NCI-H1092 treated with DMSO at 0.1 percent for 48 hours (cell line): ENCODE measurements at regions not wholly inside any gene's neighbourhood (a gene's known extent, or its start where the extent isn't known, plus 50 kb on each side); places are given as distances from the start of the nearest gene placed in this dataset.
A peak's percentile ranks its signal among the peaks of the same experiment; 100 is the strongest.

Experiments
- DNase-seq: peaks from one replicate; lab custom pipeline; 2025; lab: John Stamatoyannopoulos, UW

DNA sequence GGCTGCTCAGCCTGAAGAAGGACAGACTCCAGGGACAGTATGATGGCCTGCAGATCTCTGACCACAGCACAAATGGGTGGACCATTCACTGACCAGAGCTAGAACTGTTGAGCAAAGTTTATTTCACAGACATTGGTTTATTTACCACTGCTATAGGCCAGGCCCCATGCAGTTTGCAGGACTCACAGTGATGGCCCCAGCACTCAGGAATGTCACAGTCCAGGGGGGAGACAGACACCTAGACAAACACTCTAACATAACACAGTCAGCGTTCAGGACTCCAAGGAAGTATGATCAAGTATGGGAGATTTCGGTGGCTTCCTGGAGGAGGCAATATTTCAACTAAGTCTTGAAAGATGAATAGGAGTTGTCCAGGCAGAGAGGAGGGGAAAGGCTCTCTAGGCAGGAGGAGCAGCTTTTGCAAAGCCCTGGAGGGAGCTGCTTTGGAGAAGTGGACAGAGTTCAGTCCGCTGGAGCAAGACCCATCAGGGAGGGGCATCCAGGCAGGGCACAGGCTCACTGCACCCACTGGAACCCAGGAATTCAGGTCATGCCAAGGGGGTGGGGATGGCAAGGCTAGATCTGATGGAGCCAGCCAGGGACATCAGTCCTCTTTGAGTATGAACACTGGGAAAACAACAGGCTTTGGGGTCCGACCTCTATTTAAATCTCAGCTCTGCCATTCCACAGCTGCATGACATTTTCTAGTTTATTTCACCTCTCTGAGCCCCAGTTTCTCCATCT is 454.3 kb downstream of the MATN1 start:
- DNase-seq, result no peak

DNA sequence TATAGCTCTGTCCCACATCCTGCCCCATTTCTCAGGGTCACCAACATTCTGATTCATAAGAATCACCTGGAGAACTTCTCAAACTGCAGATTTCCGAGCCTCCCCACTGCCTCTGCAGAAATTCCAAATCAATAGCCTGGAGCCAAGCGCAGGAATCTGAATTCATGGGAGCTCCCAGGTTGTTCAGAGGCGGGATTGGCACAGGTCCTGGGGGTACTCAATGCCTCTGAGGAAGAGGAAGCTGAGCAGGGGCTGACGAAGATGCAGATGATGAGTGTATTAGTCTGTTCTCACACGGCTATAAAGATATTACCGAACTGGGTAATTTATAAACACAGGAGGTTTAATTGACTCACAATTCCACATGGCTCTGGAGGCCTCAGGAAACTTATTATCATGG is 455.5 kb downstream of the MATN1 start:
- DNase-seq, result no peak

DNA sequence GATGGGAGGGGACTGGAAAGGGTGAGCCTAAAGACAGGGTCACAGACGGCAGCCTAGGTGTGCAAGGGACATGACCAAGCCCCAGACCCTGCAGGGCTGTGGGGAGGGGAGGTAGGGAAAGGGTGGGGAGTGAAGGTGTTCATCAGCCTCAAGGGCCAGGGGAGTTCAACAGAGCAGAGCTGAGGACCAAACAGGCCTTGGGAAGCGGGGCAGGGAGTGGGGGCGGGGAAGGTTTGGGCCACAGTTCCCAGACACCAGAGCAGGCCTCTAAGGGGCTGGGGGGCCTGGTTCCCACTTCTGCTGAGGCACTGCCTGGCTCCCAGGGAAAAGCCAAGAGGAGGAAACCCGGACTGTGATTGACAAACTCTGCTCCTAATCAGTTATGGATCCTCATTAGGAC is 456.3 kb downstream of the MATN1 start:
- DNase-seq, result no peak

DNA sequence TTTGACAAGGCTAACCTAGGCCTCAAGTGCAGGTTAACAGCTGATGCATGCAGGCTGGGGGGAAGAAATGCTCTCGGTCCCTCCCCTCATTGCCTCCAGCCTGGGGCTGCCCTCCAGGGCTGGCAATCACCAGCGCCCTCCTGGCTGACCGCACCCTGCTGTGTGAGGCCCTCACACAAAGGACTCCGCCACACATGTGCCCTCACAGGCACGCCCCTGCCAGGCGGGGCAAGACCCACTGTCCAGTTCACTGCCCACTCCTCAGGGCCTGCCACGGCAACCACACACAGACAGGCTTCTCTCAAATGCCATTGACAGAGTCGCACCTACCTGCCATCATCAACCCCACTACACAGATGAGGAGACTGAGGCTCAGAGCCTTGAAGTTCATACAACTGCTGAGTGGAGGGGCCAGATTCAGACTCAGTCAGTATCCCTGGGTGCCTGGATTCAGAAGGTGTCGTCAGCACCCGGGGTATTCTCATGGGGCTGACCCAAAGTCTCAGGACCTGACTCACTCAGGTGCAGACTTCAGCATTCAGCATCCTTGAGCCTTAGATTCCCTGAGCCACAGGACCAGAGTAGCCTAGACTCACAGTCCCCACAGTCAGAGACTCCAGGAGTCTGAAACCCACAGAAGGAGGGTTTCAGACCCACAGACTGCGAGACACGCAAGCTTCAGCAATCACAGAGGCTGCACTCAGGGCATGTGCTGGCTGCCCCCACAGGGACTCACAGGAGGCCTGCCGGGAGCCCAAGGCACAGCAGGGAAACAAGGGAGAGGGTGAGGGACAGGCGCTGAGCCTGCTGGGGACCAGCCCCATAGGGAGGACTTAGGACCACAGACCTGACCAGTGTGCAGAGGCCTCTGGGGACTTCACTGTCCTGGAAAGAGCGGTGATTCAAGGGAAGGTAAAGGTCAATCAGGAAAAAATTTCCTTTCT is 458.0 kb downstream of the MATN1 start:
- no peak for DNase-seq

DNA sequence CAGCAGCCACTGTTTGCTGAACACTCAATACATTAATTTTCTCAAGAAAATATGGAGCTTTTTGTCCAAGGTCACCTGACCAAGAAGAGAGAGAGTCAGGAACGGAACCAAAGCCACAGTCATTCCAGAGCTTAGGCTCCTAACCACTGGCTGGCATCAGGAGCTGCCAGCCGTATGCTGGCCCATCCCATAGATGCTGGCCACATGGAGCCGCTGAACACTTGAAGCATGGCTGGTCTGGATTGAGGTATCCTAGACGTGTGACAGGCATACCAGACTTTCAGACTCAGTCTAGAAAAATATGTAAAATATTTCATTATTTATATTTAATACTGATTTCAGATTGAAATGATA is 458.7 kb downstream of the MATN1 start:
- no peak for DNase-seq

DNA sequence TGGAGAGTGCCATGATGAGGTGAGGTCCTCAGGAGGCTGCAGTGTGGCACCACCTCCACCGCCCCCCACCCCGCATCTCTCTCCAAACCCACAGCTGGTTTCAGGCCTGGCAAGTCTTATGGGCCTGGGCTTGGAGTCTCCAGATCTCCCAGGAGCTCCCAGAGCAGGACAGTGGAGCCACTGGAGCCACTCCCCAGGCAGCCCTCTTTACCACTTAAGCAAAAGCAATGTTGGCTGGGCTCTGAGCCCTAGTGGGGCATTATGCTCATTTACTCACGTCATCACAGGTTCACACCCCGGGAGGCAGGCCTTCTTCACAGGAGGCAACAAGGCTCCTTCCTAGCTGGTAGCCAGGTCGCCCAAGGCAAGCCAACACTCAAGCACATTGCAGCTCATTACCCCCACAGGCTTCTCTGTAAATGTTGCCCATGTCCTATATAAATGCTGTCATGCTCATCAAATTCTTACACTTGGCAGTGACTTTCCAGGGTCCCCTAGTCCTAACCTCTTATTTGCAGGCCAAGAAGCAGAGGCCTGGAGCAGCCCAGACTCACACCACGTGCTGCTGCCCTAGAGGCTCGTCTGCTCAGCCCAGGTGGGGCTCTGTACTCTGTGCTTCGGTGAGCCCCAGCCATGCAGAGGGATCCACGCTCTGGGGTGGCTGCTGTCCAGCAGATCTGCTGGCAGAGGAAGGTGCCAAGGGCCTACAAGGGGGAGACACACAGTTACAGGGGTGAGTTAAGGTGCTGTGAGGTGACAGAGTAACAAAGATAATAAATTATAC is 459.3 kb downstream of the MATN1 start:
- DNase-seq, result no peak

DNA sequence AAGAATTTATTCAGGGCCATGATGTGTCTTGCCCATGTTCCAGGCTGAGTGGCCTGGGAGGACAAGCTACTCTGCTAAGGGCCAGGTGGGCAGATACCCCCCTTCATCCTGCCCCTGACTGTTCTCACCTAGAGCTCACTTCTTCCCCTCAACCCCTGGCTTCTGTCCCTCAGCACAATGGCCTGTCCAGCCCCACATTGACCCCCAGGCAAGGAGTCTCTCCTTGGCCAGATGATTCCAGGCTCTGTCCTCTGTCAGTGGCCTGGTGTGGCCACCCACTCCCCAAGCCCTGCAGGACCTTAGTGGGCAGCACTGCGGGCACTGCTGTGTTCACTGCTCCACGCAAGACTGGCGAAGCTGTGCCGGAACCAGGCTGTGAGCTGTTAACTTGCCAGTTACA is 460.0 kb downstream of the MATN1 start:
- DNase-seq, result no peak

DNA sequence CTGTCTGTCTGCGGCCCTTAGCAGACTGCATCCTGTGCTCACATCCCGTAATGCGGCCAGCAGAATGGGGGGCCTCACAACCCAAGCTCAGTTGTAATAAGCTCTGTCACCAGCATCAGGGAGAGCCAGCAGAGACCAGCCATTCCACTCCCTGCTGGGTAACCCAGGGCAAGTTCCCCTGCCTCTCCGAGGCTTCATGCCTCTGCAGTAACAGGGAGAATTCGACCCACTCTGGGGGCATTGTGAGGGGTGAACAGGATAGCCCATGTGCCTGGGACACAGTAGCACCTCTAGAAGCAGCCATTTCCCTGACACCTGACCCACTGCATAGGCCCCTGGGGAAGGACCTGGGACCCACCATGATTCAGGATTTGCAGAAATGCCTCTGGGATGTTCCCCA is 461.2 kb downstream of the MATN1 start:
- no peak for DNase-seq

DNA sequence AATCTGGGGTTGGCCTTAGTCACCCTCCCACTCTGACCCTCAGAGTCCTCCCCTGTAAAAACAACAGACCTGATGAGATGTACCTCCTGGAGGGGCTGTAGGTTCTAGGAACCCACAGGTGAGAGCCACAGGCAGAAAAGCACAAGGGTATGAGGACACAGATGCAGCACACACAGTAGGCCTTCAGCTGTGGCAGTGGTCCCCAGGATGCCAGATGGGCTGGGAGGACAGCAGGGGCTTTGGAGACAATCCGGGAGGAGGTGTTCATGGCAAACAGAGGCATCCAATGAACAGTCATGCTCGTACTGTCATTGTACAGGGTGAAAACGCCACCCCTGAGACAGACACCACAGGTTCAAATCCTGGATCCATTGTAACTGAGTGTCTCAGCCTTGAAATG is 463.1 kb downstream of the MATN1 start:
- no peak for DNase-seq

DNA sequence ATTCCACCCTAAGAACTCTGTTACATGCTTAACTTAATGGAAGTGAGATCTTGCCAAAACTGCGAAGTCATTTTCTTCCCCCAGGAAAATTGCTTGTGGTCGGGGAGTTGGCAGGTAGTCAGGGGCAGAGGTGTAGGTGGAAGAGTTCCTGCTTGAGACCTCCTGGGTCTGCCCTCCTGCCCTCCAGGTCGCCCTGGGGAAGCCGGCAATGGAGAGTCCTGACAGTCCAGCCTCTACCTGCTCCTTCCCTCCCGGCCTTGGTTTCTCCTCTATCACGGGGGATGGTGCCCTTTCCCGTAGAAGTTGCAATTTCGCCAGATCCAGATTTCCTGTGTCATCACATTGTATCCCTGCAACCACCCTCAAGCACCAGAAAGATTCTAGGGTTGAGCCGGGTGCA is 463.8 kb downstream of the MATN1 start:
- DNase-seq, result no peak

DNA sequence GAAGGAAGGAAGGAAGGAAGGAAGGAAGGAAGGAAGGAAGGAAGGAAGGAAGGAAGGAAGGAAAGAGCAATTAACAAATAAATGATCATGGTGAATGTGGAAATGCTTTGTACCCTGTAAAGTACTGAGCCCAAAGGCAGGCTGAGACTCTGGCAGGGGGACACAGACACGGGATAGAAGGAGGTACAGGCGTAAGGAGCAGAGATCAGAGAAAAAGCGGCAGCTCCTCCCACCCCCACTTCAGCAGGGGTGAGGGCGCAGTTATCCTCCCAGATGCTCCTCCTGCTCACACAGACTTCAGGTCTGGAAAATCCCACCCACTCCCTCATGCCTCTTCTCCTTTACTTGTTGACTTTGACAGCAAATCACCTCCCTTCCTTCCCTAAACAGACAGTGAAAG is 464.5 kb downstream of the MATN1 start:
- no peak for DNase-seq

DNA sequence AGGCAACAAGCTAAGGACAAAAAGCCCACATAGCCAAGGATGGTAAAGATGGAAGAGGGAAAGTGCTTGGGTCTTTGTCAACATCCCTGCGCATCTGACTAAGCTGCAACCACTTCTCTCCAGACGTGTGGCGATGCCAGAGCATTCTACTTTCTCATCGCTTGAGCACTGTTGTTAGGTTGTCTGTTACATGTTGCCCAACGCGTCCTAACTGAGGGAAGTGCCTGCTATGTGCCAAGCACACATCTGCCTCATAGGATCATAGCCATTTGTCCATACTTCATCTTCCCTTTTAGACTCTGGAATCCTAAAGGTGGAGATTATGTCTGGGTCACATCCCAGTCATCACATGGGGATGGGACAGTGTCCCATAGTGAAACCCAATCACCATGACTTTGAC is 464.9 kb downstream of the MATN1 start:
- no peak for DNase-seq

DNA sequence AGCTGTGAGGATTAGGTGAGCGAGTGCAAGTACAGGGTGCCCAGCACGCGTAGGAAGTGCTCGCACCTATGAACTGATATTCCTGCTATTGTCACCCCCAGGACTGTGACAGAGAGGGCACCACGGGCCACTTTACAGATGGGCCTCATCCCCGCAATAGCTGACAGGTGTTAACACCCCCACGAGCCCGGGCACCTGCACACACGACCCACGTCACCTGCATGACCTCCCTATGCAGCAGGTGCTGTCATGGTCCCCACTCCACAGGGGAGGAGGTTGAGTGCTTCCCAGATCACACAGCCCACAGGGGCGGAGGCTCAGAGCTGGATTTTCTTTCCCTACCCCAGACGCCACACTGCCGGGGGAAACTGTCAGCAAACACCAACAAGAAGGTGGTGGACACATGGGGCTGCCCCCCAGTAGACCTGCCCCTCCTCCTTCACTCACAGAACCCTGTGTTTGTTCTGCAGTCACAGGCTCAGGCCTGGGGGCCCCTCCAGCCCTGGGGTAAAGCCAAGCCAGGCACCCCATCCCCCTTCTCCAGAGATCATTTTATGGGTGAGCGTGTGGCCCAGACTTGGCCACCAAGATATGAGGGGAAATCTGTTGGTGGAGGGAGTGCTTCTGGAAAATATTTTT is 465.5 kb downstream of the MATN1 start:
- no peak for DNase-seq

DNA sequence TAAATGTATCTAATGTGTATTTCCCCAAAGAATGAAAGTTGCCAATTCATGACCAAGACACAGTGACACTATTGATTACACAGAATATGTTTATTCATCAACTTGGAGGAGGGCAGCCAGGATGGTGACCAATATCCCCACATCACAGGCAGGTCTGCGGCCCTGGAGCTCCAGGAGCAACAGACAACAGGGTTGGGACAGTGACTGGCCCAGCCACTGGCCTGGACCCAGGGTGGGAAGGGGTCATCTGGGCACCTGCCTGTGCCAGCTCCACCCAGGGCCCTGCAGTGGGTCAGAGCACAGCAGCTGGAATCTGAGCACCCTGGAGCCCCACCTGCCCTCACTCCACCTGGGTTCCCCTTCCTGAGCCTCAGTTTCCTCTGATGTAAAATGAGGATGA is 466.1 kb downstream of the MATN1 start:
- no peak for DNase-seq

DNA sequence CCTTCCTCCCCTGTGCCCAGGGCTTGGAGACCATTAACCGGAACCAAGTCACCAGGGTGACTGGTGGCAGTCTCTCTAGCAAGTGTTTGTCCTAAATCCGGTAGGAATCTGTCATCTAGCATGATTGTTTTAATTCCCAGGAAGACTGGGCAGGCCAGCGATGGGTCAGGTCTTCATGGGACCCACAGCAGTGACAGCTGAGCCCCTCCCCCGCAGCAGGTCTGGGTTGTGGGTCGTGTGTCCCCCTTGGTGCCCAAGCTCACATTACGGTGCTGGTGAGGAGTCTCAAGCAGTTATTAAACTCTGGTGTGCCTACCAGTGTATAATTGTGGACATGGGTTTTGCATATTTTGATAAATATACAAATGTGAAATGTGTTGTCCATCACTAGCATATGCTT is 466.5 kb downstream of the MATN1 start:
- DNase-seq, result no peak

DNA sequence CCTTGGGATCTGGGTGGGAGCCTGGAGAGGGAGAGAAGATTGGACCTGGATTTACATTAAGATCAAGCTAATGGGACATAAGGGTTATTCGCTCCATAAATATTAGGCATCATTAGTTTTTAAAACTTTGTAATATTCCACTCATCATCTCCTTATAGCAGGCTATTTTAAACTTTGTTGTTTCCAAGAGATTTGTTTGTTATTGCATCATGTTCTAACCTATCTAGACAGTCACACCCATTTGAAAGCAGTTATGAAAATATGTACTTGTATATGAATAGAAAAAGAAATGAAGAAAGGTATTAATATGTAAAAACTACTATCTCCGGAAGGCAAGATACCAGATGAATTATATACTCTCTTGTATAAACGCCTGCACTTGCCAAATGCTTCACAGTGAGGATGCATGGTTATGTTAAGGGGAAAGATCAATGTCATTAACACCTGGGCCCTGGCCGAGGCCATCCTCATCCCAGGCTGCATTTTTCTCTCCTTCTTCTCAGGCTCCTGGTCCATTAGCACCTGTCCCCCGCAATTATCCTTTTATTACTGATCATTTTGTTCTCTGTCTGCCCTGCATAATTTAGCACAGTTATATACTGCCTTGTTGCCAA is 468.2 kb downstream of the MATN1 start:
- DNase-seq, result no peak

DNA sequence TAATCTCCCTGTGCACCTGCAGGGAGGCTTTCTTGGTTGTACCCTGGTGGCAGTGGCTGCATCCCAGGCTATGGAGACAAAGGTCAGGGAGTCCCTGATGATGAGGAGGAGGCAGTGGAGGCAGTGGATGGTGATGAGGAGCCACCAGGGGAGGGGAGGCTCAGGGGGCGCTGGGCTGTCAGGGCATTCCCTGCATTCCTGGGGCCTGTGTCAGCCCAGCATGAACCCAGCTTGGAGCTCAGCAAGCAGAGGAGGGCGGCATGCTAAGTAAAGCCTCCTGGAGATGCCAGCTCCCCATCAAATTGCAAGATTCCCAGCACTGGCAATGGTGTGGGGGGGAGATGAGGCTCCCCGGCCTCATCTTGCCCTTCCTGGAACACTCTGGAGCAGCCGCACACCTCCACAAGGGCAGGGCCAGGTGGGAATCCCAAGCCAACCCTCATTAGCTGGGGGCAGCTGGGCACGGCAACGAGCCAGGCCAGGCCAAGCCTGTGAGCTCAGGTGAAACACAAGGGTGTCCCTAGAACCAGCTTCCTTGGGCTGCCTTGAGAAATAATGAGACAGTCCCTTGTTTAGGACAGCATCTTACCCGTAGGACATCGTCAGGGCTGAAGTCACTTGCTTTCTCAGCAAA is 469.5 kb downstream of the MATN1 start:
- DNase-seq, result no peak

DNA sequence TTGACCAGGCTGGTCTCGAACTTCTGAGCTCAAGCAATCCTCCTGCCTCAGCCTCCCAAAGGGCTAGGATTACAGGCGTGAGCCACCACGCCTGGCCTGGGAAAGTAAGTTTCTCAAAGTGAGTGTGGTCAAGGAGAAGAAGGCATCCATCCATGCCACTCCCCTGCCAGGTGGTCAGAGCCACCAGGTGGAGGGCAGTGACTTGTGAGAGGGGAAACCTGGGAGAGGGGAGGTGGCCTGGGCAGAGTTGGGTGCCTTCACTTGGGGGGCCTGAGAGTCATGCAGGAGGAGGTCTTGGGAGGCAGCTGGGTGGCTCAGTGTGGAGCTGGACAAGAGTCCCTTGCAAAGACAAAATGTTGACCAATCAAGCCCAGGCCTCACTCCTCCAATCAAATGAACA is 470.0 kb downstream of the MATN1 start:
- DNase-seq, result no peak

DNA sequence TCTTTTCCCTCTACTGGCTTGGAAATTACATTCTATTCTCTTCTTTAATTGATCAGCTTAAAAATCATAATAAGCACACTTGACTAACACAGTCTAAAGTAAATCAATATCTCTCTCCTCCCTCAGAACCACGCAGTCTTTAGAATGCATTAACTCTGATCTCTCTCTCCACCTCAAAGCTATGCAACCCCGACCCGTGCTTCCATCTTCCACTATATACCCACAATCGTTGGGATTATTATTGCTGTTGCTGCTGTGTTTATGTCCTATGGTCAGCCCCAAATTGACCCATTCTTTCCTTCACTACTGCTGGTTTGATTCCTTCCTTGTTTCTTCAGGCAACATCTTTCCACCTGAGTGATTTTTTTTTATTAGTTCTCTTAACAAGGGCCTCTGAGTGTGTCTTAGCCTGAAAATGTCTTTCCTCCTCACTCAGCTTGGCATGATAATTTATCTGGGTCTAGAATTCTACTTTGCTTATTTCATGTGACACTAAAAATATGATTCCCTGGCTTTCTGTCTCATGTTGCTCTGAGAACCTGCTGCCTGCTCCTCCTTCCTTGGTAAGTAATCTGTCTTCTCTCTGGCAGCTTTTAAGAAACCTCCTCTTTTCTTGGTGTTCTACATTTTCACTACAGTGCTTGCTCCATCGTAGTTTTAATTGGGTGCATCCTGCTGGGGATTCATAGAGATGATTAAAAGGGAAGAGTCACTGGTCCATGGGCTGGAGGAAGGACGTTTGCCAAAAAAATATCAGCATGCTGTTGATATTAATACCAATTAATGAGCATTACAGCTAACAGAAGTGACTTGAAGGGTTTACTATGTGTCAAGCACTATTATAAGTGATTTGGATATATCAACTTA is 472.2 kb downstream of the MATN1 start:
- peak; percentile 82 for DNase-seq

DNA sequence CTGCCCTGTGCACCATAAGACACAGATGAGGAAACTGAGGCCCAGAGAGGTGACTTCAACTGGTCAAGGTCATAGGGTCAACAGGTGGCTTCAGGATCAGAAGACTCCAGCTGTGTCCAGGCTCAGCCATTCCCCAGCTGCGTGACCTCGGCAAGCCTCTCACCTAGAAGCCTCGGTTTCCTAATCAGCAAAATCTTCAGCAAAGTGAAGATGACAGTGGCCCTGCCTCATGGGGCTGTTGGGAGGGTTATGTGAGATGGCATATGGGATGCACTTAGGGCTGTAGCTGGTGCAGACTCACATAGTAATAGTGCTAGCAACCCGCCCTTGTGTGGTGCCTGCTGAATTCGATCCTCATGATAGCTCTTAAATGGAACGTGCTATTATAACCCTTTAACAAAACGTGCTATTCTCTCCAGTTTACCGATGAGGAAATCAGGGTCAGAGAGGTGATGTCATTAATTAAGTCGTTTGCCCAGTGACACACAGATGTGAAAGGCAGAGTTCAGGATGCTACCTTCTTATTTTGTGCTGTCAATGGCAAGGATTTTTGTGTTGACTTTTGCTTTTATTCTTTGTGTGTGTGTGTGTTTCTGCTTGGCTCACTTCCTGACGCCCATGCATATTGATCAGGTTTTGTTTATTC is 472.9 kb downstream of the MATN1 start:
- DNase-seq, result peak; percentile 82
